NB4 (cell line): ENCODE measurements at regions not wholly inside any gene's neighbourhood (a gene's known extent, or its start where the extent isn't known, plus 50 kb on each side); places are given as distances from the start of the nearest gene placed in this dataset.
"Not testable (repeated sequence)": the region's sequence is repeated elsewhere in the genome, so short reads cannot be mapped to it uniquely, and the experiment has no call there.

Experiments
- MYC ChIP-seq: IDR thresholded peaks from 2 replicates; pipeline ENCODE4 v1.6.1; 2011; ENCODE audit warnings: low read depth, low read length
- POLR2A ChIP-seq: IDR thresholded peaks from 2 replicates; pipeline ENCODE4 v1.6.1; 2011; ENCODE audit warnings: mild to moderate bottlenecking; ENCODE audit not compliant: insufficient read length; ENCODE audit errors: extremely low read depth
- TF ChIP-seq, protein P1 (sequence below): IDR thresholded peaks from one replicate; pipeline ENCODE4 v1.5.1; 2012; ENCODE audit warnings: low read depth, low read length
- TF ChIP-seq, protein P2 (sequence below): IDR thresholded peaks from 2 replicates; pipeline ENCODE4 v1.6.1; 2011; ENCODE audit warnings: low read depth, low read length

DNA sequence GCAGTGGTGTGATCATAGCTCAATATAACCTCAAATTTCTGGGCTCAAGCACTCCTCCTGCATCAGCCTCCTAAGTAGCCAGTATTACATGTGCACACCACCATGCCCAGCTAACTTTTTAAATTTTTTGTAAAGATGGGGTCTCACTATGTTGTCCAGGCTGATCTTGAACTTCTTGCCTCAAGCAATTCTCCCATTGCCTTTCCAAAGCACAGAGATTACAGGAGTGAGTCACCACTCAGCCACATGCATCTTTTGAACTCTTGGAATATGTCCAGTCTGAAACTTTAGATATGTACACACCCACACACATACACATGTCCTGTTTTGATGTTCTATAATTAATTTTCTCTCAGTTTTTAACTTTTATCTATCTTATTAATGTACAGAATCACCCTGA, 2163.5 kb upstream of the DEFB115 start:
- not testable (repeated sequence) for TF ChIP-seq POLR2A, MYC
- TF ChIP-seq, protein P1, sequence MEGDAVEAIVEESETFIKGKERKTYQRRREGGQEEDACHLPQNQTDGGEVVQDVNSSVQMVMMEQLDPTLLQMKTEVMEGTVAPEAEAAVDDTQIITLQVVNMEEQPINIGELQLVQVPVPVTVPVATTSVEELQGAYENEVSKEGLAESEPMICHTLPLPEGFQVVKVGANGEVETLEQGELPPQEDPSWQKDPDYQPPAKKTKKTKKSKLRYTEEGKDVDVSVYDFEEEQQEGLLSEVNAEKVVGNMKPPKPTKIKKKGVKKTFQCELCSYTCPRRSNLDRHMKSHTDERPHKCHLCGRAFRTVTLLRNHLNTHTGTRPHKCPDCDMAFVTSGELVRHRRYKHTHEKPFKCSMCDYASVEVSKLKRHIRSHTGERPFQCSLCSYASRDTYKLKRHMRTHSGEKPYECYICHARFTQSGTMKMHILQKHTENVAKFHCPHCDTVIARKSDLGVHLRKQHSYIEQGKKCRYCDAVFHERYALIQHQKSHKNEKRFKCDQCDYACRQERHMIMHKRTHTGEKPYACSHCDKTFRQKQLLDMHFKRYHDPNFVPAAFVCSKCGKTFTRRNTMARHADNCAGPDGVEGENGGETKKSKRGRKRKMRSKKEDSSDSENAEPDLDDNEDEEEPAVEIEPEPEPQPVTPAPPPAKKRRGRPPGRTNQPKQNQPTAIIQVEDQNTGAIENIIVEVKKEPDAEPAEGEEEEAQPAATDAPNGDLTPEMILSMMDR, result not testable (repeated sequence)
- TF ChIP-seq, protein P2, sequence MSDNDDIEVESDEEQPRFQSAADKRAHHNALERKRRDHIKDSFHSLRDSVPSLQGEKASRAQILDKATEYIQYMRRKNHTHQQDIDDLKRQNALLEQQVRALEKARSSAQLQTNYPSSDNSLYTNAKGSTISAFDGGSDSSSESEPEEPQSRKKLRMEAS, result not testable (repeated sequence)
